HepG2 (cell line): ENCODE measurements at regions not wholly inside any gene's neighbourhood (a gene's known extent, or its start where the extent isn't known, plus 50 kb on each side); places are given as distances from the start of the nearest gene placed in this dataset.
A peak's percentile ranks its signal among the peaks of the same experiment; 100 is the strongest.

Experiments used
- ATAC-seq: fragments of 200-7000 bp; cut with Tn5 transposase; 3 replicates; pipeline ENCODE4 v1.9.1; 2020; ENCODE audit warnings: mild to moderate bottlenecking, moderate library complexity
- BruUV-seq: library from RNA; stranded (reverse); fragments of 400-500 nt; replicated peaks from 2 replicates; lab custom pipeline; 2021; lab: Mats Ljungman, UMichigan
- CTCF ChIA-PET: fragments of 300-600 bp; formaldehyde crosslinking; extraction: SDS; loops from one replicate; lab custom pipeline; 2021; ENCODE audit warnings: low total read pairs, inconsistent platforms, low intra/inter-chr PET ratio; lab: Yijun Ruan, JAX
- POLR2A ChIA-PET: fragments of 350-600 bp; sonication (Branson Sonifier 250); formaldehyde crosslinking; loops from one replicate; lab custom pipeline; 2020; ENCODE audit warnings: antibody characterized with exemption, inconsistent platforms; lab: Yijun Ruan, JAX
- DNase-seq: peaks from one replicate; pipeline ENCODE4 v3.0.0-alpha.2; 2015; ENCODE audit warnings: low spot score
- FAIRE-seq: peaks from 3 replicates; lab custom pipeline; 2011; peaks lifted over from hg19 to GRCh38; lab: Jason Lieb, UNC
- H2AFZ ChIP-seq: one replicate; pipeline ENCODE4 v1.6.1; 2011; ENCODE audit warnings: low read length, inconsistent platforms
- H3K27ac ChIP-seq: fragments of 300-600 bp; 3 replicates; pipeline ENCODE4 v1.8.0; 2011; ENCODE audit warnings: mixed run types, mild to moderate bottlenecking, mixed read lengths, low read length, inconsistent platforms; ENCODE audit not compliant: insufficient read depth; ENCODE audit errors: extremely low read length
- H3K27me3 ChIP-seq, 2 experiments: fragments of 200-600 bp in 1 of 2; 2 replicates in 1 of 2; 3 replicates in 1 of 2; pipeline versions ENCODE4 v1.6.0 to v1.8.0; 2011; ENCODE audit warnings: low read length in 2 of 2, mild to moderate bottlenecking in 2 of 2, moderate library complexity in 2 of 2, inconsistent platforms in 1 of 2; ENCODE audit not compliant: insufficient read depth in 2 of 2, control insufficient read depth in 1 of 2
- H3K36me3 ChIP-seq, 2 experiments: fragments of 200-600 bp in 1 of 2; replicated peaks in 1 of 2; 2 replicates in 1 of 2; 3 replicates in 1 of 2; pipeline versions ENCODE4 v1.5.1 to v1.8.0; 2011; ENCODE audit warnings: low read length in 2 of 2, inconsistent platforms in 1 of 2; ENCODE audit not compliant: insufficient read depth in 2 of 2, control insufficient read depth in 1 of 2
- H3K4me1 ChIP-seq: 2 replicates; pipeline ENCODE4 v1.5.1; 2012; ENCODE audit warnings: low read length, inconsistent platforms; ENCODE audit not compliant: insufficient read depth
- H3K4me2 ChIP-seq: 2 replicates; pipeline ENCODE4 v1.6.0; 2011; ENCODE audit warnings: low read depth, low read length, inconsistent platforms
- H3K4me3 ChIP-seq, 3 experiments: fragments of 200-600 bp in 1 of 3; sonication (generic), shearing (Covaris generic) in 1 of 3; replicated peaks in 1 of 3; 2 replicates each; pipeline ENCODE4 v1.5.1; 2011 to 2016; ENCODE audit warnings: low read length in 3 of 3, inconsistent platforms in 2 of 3, low read depth in 2 of 3, mild to moderate bottlenecking in 2 of 3, control low read depth in 1 of 3, mixed read lengths in 1 of 3; ENCODE audit not compliant: insufficient read depth in 1 of 3
- H3K79me2 ChIP-seq: one replicate; pipeline ENCODE4 v1.6.1; 2011; ENCODE audit warnings: low read length, inconsistent platforms; ENCODE audit not compliant: insufficient read depth
- H3K9ac ChIP-seq: 2 replicates; pipeline ENCODE4 v1.6.0; 2011; ENCODE audit warnings: mild to moderate bottlenecking, low read depth, low read length, inconsistent platforms; ENCODE audit not compliant: insufficient read depth
- H3K9me3 ChIP-seq: 2 replicates; pipeline ENCODE4 v1.5.1; 2012; ENCODE audit warnings: mild to moderate bottlenecking, low read length
- H4K20me1 ChIP-seq: 2 replicates; pipeline ENCODE4 v1.6.0; 2011; ENCODE audit warnings: inconsistent platforms, mild to moderate bottlenecking, low read length, moderate library complexity; ENCODE audit not compliant: insufficient read depth
- CEBPG ChIP-seq: IDR thresholded peaks from 2 replicates; pipeline ENCODE4 v1.6.1; 2016
- HMG20B ChIP-seq: conservative IDR thresholded peaks from 2 replicates; pipeline ENCODE4 v1.6.1; 2016; ENCODE audit warnings: missing genetic modification reagents, missing compliant biosample characterization
- RORA ChIP-seq: sonication (generic); formaldehyde crosslinking; IDR thresholded peaks from 2 replicates; pipeline ENCODE4 v1.5.0; 2020; ENCODE audit warnings: mild to moderate bottlenecking, missing genetic modification reagents, moderate library complexity
- SMAD1 ChIP-seq: sonication (generic); formaldehyde crosslinking; IDR thresholded peaks from 2 replicates; pipeline ENCODE4 v1.4.0; 2020; ENCODE audit warnings: missing genetic modification reagents, low read depth, mild to moderate bottlenecking, borderline replicate concordance
- SMAD9 ChIP-seq: sonication (generic); formaldehyde crosslinking; IDR thresholded peaks from 2 replicates; pipeline ENCODE4 v1.5.1; 2020; ENCODE audit warnings: mild to moderate bottlenecking, missing genetic modification reagents
- SNAPC2 ChIP-seq: sonication (generic); formaldehyde crosslinking; IDR thresholded peaks from 2 replicates; pipeline ENCODE4 v1.8.1; 2022; ENCODE audit warnings: mild to moderate bottlenecking, missing genetic modification reagents
- ZNF17 ChIP-seq: sonication (generic); formaldehyde crosslinking; IDR thresholded peaks from 2 replicates; pipeline ENCODE4 v1.5.0; 2020; ENCODE audit warnings: mild to moderate bottlenecking, missing genetic modification reagents
- ZNF367 ChIP-seq: sonication (generic); formaldehyde crosslinking; IDR thresholded peaks from 2 replicates; pipeline ENCODE4 v1.4.0; 2020; ENCODE audit warnings: missing genetic modification reagents, borderline replicate concordance
- ZNF775 ChIP-seq: sonication (generic); formaldehyde crosslinking; IDR thresholded peaks from 2 replicates; pipeline ENCODE4 v1.4.0; 2020; ENCODE audit warnings: missing genetic modification reagents, mild to moderate bottlenecking, moderate library complexity, borderline replicate concordance
- in situ Hi-C: cut with HindIII; loops from 2 replicates; pipeline ENCODE4 v1.10.0; 2017; ENCODE audit warnings: low pct_unique_long_range_greater_than_20kb; ENCODE audit not compliant: extremely low pct_ligation_motif_present
- intact Hi-C: fragments of 100-400 bp; cut with micrococcal nuclease; formaldehyde crosslinking; loops from one replicate; pipeline ENCODE4 v1.10.0; 2022; ENCODE audit not compliant: unreplicated experiment
- TF ChIP-seq, protein P1 (sequence below): sonication (generic); formaldehyde crosslinking; IDR thresholded peaks from 2 replicates; pipeline ENCODE4 v1.5.0; 2020; ENCODE audit warnings: mild to moderate bottlenecking, missing genetic modification reagents
- TF ChIP-seq, protein P2 (sequence below): sonication (generic); formaldehyde crosslinking; IDR thresholded peaks from 2 replicates; pipeline ENCODE4 v1.9.0; 2021; ENCODE audit warnings: missing genetic modification reagents, borderline replicate concordance

DNA sequence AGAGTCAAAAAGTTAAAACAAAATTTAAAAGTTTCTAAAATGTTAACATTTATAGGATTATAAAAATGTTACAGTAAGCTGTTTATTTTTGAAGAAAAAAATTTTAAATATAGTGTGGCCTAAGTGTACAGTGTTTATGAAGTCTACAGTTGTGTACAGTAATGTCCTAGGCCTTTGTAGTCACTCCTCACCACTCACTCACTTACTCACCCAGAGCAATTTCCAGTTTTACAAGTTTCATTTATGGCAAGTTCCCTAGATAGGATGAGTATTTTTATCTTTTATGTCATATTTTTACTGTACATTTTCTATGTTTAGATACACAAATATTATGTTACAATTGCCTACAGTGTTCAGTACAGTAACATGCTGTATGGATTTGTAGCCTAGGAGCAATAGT, 419.9 kb downstream of the ARL4A start:
- Histone ChIP-seq H3K9ac (no peak overlapping the region), H3K4me2 (no peak overlapping the region), H3K4me1 (peaks cover 20% of the 10 kb centered on the region), H3K27me3 (no peaks in the 10 kb centered on the region), H2AFZ (peak overlapping the region; percentile 5), H3K27ac (no peak overlapping the region), H3K4me3 (no peak overlapping the region), H3K9me3 (no peaks in the 10 kb centered on the region), H3K79me2 (no peaks in the 10 kb centered on the region), H4K20me1 (no peaks in the 10 kb centered on the region), H3K36me3 (no peaks in the 10 kb centered on the region)
- FAIRE-seq (no peak), DNase-seq (no peak), ATAC-seq (no peak)
- in situ Hi-C loops (loop anchor here (25.0 kb wide), 1 partner anchor 420 kb away; the partner anchor contains the start of gene ARL4A), intact Hi-C loops (no loop called here)
- CTCF ChIA-PET, result no interaction called here
- POLR2A ChIA-PET, result no interaction called here
- no TSS peak for BruUV-seq
- TF ChIP-seq, protein P1, sequence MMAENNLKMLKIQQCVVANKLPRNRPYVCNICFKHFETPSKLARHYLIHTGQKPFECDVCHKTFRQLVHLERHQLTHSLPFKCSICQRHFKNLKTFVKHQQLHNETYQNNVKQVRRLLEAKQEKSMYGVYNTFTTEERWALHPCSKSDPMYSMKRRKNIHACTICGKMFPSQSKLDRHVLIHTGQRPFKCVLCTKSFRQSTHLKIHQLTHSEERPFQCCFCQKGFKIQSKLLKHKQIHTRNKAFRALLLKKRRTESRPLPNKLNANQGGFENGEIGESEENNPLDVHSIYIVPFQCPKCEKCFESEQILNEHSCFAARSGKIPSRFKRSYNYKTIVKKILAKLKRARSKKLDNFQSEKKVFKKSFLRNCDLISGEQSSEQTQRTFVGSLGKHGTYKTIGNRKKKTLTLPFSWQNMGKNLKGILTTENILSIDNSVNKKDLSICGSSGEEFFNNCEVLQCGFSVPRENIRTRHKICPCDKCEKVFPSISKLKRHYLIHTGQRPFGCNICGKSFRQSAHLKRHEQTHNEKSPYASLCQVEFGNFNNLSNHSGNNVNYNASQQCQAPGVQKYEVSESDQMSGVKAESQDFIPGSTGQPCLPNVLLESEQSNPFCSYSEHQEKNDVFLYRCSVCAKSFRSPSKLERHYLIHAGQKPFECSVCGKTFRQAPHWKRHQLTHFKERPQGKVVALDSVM (CRISPR knock-in tag), result no peak
- no peak for TF ChIP-seq CEBPG (CRISPR knock-in tag)
- TF ChIP-seq SMAD9 (CRISPR knock-in tag), result no peak
- no peak for TF ChIP-seq ZNF367 (CRISPR knock-in tag)
- no peak for TF ChIP-seq ZNF775 (CRISPR knock-in tag)
- TF ChIP-seq SNAPC2 (CRISPR knock-in tag), result no peak

DNA sequence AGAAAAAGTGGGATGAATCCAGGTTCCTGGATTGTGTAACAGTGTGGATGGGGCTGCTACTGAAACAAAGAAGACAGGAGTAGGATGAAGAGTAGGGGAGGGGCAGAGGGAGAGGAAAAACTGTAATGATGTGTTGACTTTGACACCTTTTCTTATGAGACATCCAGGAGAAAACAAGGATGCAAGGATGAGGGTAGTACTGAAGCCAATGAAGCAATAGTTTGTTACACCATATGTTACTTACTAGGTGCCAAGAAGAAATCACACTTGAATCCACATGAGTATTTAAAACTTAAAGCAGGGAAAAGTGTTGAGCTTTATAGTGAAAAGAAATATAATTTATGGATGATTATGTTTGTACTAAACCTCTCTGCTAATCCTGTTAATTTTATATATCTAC, 420.6 kb downstream of the ARL4A start:
- no peak for TF ChIP-seq HMG20B
- TF ChIP-seq, protein P2, sequence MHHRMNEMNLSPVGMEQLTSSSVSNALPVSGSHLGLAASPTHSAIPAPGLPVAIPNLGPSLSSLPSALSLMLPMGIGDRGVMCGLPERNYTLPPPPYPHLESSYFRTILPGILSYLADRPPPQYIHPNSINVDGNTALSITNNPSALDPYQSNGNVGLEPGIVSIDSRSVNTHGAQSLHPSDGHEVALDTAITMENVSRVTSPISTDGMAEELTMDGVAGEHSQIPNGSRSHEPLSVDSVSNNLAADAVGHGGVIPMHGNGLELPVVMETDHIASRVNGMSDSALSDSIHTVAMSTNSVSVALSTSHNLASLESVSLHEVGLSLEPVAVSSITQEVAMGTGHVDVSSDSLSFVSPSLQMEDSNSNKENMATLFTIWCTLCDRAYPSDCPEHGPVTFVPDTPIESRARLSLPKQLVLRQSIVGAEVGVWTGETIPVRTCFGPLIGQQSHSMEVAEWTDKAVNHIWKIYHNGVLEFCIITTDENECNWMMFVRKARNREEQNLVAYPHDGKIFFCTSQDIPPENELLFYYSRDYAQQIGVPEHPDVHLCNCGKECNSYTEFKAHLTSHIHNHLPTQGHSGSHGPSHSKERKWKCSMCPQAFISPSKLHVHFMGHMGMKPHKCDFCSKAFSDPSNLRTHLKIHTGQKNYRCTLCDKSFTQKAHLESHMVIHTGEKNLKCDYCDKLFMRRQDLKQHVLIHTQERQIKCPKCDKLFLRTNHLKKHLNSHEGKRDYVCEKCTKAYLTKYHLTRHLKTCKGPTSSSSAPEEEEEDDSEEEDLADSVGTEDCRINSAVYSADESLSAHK, result no peak
- TF ChIP-seq ZNF17 (CRISPR knock-in tag), result no peak
- no peak for TF ChIP-seq SMAD1
- TF ChIP-seq RORA (CRISPR knock-in tag), result no peak
- Histone ChIP-seq H3K4me3 (no peak overlapping the region), H3K27me3 (no peaks in the 10 kb centered on the region), H2AFZ (no peak overlapping the region), H3K27ac (no peak overlapping the region), H4K20me1 (no peaks in the 10 kb centered on the region), H3K36me3 (no peaks in the 10 kb centered on the region), H3K4me1 (peaks cover 20% of the 10 kb centered on the region), H3K79me2 (no peaks in the 10 kb centered on the region), H3K4me2 (no peak overlapping the region), H3K9ac (no peak overlapping the region), H3K9me3 (no peaks in the 10 kb centered on the region)
- DNase-seq, result no peak
- ChIA-PET CTCF (no interaction called here), POLR2A (interaction anchor here (2.1 kb wide), 1 partner anchor 421 kb away, joined by 6 read pairs; the partner anchor contains the start of gene ARL4A)
- ATAC-seq, result no peak
- no peak for FAIRE-seq
- intact Hi-C loops, result no loop called here
- in situ Hi-C loops, result loop anchor here (25.0 kb wide), 1 partner anchor 421 kb away; the partner anchor contains the start of gene ARL4A
- no TSS peak for BruUV-seq
